HEK293 (cell line): ENCODE measurements at regions not wholly inside any gene's neighbourhood (a gene's known extent, or its start where the extent isn't known, plus 50 kb on each side); places are given as distances from the start of the nearest gene placed in this dataset.

Experiments
- CTCF ChIA-PET: fragments of 350-600 bp; formaldehyde crosslinking; extraction: SDS; loops from one replicate; lab custom pipeline; 2021; ENCODE audit warnings: antibody characterized with exemption; lab: Yijun Ruan, JAX
- POLR2A ChIA-PET: fragments of 300-600 bp; formaldehyde crosslinking; extraction: SDS; loops from one replicate; lab custom pipeline; 2020; ENCODE audit warnings: antibody characterized with exemption, inconsistent platforms; lab: Yijun Ruan, JAX
- H3K27ac ChIP-seq: fragments of 200-500 bp; sonication (Bioruptor generic); 2 replicates; pipeline ENCODE4 v1.5.1; 2014; ENCODE audit warnings: low read depth, low read length, control low read depth, inconsistent platforms; ENCODE audit errors: extremely low read depth
- H3K36me3 ChIP-seq, 2 experiments: fragments of 200-500 bp in 1 of 2; sonication (Bioruptor generic) in 1 of 2; 1 replicate in 1 of 2; 2 replicates in 1 of 2; pipeline ENCODE4 v1.5.1; 2014 to 2017; ENCODE audit warnings: inconsistent platforms in 2 of 2, low read length in 2 of 2; ENCODE audit not compliant: control insufficient read depth in 2 of 2, insufficient read depth in 1 of 2
- H3K4me1 ChIP-seq: fragments of 200-500 bp; sonication (Bioruptor generic); 2 replicates; pipeline ENCODE4 v1.5.1; 2014; ENCODE audit warnings: mild to moderate bottlenecking, low read length, inconsistent platforms; ENCODE audit not compliant: control insufficient read depth, insufficient read depth
- H3K4me3 ChIP-seq: 2 replicates; pipeline ENCODE4 v1.5.1; 2011; ENCODE audit warnings: low read depth, mild to moderate bottlenecking, control low read depth, low read length, moderate library complexity
- H3K9me3 ChIP-seq: fragments of 200-500 bp; sonication (Bioruptor generic); 2 replicates; pipeline ENCODE4 v1.5.1; 2014; ENCODE audit warnings: low read depth, low read length, inconsistent platforms; ENCODE audit not compliant: control insufficient read depth, insufficient read depth
- BCL11B ChIP-seq: fragments of 450-650 bp; formaldehyde crosslinking; IDR thresholded peaks from 2 replicates; pipeline ENCODE4 v1.5.1; 2016; ENCODE audit warnings: low read depth, missing biosample characterization, missing genetic modification characterization
- EGR2 ChIP-seq: fragments of 450-650 bp; formaldehyde crosslinking; IDR thresholded peaks from 2 replicates; pipeline ENCODE4 v1.5.1; 2016; ENCODE audit warnings: low read depth, missing biosample characterization, missing genetic modification characterization
- KLF7 ChIP-seq: fragments of 450-650 bp; formaldehyde crosslinking; IDR thresholded peaks from 2 replicates; pipeline ENCODE4 v1.5.1; 2016; ENCODE audit warnings: missing biosample characterization, missing genetic modification characterization, borderline replicate concordance
- KLF8 ChIP-seq: fragments of 450-650 bp; formaldehyde crosslinking; IDR thresholded peaks from 2 replicates; pipeline ENCODE4 v1.5.1; 2016; ENCODE audit warnings: missing biosample characterization, missing genetic modification characterization
- PRDM1 ChIP-seq: fragments of 450-650 bp; formaldehyde crosslinking; IDR thresholded peaks from 2 replicates; pipeline ENCODE4; 2016; ENCODE audit warnings: missing biosample characterization, missing genetic modification characterization
- SCRT2 ChIP-seq: fragments of 450-650 bp; formaldehyde crosslinking; IDR thresholded peaks from 2 replicates; pipeline ENCODE4 v1.5.1; 2016; ENCODE audit warnings: missing biosample characterization, missing genetic modification characterization
- SP7 ChIP-seq: fragments of 450-650 bp; formaldehyde crosslinking; IDR thresholded peaks from 2 replicates; pipeline ENCODE4 v1.5.1; 2016; ENCODE audit warnings: missing biosample characterization, missing genetic modification characterization
- ZFP69B ChIP-seq: fragments of 450-650 bp; formaldehyde crosslinking; IDR thresholded peaks from 2 replicates; pipeline ENCODE4 v1.5.1; 2016; ENCODE audit warnings: missing biosample characterization, missing genetic modification characterization
- ZNF132 ChIP-seq: fragments of 450-650 bp; formaldehyde crosslinking; IDR thresholded peaks from 2 replicates; pipeline ENCODE4 v1.5.1; 2017; ENCODE audit warnings: missing biosample characterization, missing genetic modification characterization, borderline replicate concordance
- ZNF138 ChIP-seq: fragments of 450-650 bp; formaldehyde crosslinking; IDR thresholded peaks from 2 replicates; pipeline ENCODE4 v1.5.1; 2016; ENCODE audit warnings: missing biosample characterization, missing genetic modification characterization, borderline replicate concordance
- ZNF155 ChIP-seq: fragments of 450-650 bp; formaldehyde crosslinking; IDR thresholded peaks from 2 replicates; pipeline ENCODE4 v1.5.1; 2016; ENCODE audit warnings: missing biosample characterization, missing genetic modification characterization
- ZNF24 ChIP-seq: fragments of 450-650 bp; formaldehyde crosslinking; IDR thresholded peaks from 2 replicates; pipeline ENCODE4 v1.5.1; 2016; ENCODE audit warnings: missing biosample characterization, missing genetic modification characterization
- ZNF350 ChIP-seq: fragments of 450-650 bp; formaldehyde crosslinking; IDR thresholded peaks from 2 replicates; pipeline ENCODE4 v1.5.0; 2017; ENCODE audit warnings: missing biosample characterization, mild to moderate bottlenecking, missing genetic modification characterization
- ZNF423 ChIP-seq: fragments of 450-650 bp; formaldehyde crosslinking; IDR thresholded peaks from 2 replicates; pipeline ENCODE4 v1.5.1; 2016; ENCODE audit warnings: missing biosample characterization, missing genetic modification characterization
- ZNF433 ChIP-seq: fragments of 450-650 bp; formaldehyde crosslinking; IDR thresholded peaks from 2 replicates; pipeline ENCODE4 v1.5.1; 2016; ENCODE audit warnings: missing biosample characterization, missing genetic modification characterization, low read depth
- ZNF558 ChIP-seq: fragments of 450-650 bp; formaldehyde crosslinking; IDR thresholded peaks from 2 replicates; pipeline ENCODE4 v1.5.1; 2016; ENCODE audit warnings: missing biosample characterization, missing genetic modification characterization
- ZNF623 ChIP-seq: fragments of 450-650 bp; formaldehyde crosslinking; IDR thresholded peaks from 2 replicates; pipeline ENCODE4 v1.5.1; 2016; ENCODE audit warnings: missing biosample characterization, missing genetic modification characterization
- ZNF76 ChIP-seq: fragments of 450-650 bp; formaldehyde crosslinking; IDR thresholded peaks from 2 replicates; pipeline ENCODE4; 2016; ENCODE audit warnings: low read depth, missing biosample characterization, missing genetic modification characterization, borderline replicate concordance
- TF ChIP-seq, protein P1 (sequence below): fragments of 450-650 bp; formaldehyde crosslinking; IDR thresholded peaks from 2 replicates; pipeline ENCODE4 v1.5.1; 2016; ENCODE audit warnings: missing biosample characterization, missing genetic modification characterization
- TF ChIP-seq, protein P2 (sequence below): fragments of 450-650 bp; formaldehyde crosslinking; IDR thresholded peaks from 2 replicates; pipeline ENCODE4 v1.5.1; 2016; ENCODE audit warnings: missing biosample characterization, missing genetic modification characterization
- TF ChIP-seq, protein P3 (sequence below): sonication (generic); formaldehyde crosslinking; IDR thresholded peaks from 2 replicates; pipeline ENCODE4 v1.8.1; 2022; ENCODE audit warnings: mild to moderate bottlenecking, moderate library complexity, missing genetic modification reagents
- TF ChIP-seq, protein P4 (sequence below): IDR thresholded peaks from 2 replicates; pipeline ENCODE4 v1.6.1; 2011; ENCODE audit warnings: mild to moderate bottlenecking, low read depth, low read length, borderline replicate concordance
- TF ChIP-seq, protein P5 (sequence below): fragments of 450-650 bp; formaldehyde crosslinking; conservative IDR thresholded peaks from 2 replicates; pipeline ENCODE4 v1.5.1; 2016; ENCODE audit warnings: low read depth, missing biosample characterization, missing genetic modification characterization

DNA sequence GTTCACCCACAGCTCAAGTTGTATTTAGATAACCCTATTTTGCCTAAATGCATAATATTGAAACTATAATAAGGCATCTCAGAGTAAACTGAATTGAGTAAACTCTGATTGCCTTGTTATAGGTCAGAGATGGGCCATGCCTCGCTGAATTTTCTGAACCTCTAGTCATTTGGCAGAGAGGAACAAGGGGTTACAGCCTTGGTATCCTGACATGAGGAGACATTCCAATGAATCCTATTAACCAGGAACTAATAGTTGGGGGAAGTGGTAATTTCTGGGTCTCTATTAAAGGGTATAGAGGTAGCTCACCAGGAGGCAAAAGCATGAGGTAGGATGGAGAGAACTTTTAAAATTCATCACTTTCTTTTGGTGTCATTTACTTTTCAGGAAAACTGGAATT, 227.4 kb upstream of the CHST9 start (continued):
- TF ChIP-seq BCL11B: no peak
- TF ChIP-seq SCRT2 (tag by site-specific recombination): no peak
- no peak for TF ChIP-seq ZNF623 (tag by site-specific recombination)

DNA sequence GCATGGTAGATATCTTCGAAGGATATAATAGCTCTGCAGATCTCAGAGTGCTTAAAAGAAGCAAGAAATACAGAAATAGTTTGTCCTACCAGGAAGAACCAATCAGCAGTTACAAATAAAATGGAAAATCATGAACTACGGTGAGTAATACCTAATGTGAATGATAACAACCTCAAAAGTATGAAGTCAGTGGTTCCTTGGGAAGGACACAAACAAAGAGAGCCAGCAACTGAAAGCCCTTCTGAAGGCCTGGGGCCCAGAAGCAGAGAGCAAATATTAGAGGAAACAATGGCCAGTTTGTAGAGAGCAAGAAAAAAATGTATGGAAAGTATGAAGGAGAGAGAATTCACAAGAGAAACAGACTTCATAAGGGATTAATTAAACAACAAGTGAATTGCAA, 226.8 kb upstream of the CHST9 start:
- no peaks in the 10 kb centered on the region for H3K4me1 ChIP-seq
- CTCF ChIA-PET: interaction anchor here (0.6 kb wide), 1 partner anchor 196 kb away, joined by 3 read pairs; no protein-coding TSS in a partner anchor

More for the DNA sequence above, 226.8 kb upstream of the CHST9 start:
- no peak overlapping the region for H3K4me3 ChIP-seq
- no peaks in the 10 kb centered on the region for H3K36me3 ChIP-seq
- H3K27ac ChIP-seq: no peak overlapping the region
- POLR2A ChIA-PET: no interaction called here
- TF ChIP-seq, protein P1, sequence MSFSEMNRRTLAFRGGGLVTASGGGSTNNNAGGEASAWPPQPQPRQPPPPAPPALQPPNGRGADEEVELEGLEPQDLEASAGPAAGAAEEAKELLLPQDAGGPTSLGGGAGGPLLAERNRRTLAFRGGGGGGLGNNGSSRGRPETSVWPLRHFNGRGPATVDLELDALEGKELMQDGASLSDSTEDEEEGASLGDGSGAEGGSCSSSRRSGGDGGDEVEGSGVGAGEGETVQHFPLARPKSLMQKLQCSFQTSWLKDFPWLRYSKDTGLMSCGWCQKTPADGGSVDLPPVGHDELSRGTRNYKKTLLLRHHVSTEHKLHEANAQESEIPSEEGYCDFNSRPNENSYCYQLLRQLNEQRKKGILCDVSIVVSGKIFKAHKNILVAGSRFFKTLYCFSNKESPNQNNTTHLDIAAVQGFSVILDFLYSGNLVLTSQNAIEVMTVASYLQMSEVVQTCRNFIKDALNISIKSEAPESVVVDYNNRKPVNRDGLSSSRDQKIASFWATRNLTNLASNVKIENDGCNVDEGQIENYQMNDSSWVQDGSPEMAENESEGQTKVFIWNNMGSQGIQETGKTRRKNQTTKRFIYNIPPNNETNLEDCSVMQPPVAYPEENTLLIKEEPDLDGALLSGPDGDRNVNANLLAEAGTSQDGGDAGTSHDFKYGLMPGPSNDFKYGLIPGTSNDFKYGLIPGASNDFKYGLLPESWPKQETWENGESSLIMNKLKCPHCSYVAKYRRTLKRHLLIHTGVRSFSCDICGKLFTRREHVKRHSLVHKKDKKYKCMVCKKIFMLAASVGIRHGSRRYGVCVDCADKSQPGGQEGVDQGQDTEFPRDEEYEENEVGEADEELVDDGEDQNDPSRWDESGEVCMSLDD: no peak
- TF ChIP-seq SP7 (tag by site-specific recombination) (no peak), ZNF350 (no peak), EGR2 (tag by site-specific recombination) (no peak), ZNF155 (tag by site-specific recombination) (no peak), ZNF132 (tag by site-specific recombination) (no peak), ZNF423 (no peak), ZNF433 (no peak), KLF7 (no peak), ZFP69B (tag by site-specific recombination) (no peak), ZNF76 (no peak), ZNF558 (no peak), ZNF138 (no peak), PRDM1 (no peak), KLF8 (tag by site-specific recombination) (no peak), ZNF24 (tag by site-specific recombination) (no peak)
- TF ChIP-seq, protein P2, sequence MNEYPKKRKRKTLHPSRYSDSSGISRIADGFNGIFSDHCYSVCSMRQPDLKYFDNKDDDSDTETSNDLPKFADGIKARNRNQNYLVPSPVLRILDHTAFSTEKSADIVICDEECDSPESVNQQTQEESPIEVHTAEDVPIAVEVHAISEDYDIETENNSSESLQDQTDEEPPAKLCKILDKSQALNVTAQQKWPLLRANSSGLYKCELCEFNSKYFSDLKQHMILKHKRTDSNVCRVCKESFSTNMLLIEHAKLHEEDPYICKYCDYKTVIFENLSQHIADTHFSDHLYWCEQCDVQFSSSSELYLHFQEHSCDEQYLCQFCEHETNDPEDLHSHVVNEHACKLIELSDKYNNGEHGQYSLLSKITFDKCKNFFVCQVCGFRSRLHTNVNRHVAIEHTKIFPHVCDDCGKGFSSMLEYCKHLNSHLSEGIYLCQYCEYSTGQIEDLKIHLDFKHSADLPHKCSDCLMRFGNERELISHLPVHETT (tag by site-specific recombination): no peak
- TF ChIP-seq, protein P3, sequence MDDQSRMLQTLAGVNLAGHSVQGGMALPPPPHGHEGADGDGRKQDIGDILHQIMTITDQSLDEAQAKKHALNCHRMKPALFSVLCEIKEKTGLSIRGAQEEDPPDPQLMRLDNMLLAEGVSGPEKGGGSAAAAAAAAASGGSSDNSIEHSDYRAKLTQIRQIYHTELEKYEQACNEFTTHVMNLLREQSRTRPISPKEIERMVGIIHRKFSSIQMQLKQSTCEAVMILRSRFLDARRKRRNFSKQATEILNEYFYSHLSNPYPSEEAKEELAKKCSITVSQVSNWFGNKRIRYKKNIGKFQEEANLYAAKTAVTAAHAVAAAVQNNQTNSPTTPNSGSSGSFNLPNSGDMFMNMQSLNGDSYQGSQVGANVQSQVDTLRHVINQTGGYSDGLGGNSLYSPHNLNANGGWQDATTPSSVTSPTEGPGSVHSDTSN: no peak
- TF ChIP-seq, protein P4, sequence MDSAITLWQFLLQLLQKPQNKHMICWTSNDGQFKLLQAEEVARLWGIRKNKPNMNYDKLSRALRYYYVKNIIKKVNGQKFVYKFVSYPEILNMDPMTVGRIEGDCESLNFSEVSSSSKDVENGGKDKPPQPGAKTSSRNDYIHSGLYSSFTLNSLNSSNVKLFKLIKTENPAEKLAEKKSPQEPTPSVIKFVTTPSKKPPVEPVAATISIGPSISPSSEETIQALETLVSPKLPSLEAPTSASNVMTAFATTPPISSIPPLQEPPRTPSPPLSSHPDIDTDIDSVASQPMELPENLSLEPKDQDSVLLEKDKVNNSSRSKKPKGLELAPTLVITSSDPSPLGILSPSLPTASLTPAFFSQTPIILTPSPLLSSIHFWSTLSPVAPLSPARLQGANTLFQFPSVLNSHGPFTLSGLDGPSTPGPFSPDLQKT: no peak
- TF ChIP-seq, protein P5, sequence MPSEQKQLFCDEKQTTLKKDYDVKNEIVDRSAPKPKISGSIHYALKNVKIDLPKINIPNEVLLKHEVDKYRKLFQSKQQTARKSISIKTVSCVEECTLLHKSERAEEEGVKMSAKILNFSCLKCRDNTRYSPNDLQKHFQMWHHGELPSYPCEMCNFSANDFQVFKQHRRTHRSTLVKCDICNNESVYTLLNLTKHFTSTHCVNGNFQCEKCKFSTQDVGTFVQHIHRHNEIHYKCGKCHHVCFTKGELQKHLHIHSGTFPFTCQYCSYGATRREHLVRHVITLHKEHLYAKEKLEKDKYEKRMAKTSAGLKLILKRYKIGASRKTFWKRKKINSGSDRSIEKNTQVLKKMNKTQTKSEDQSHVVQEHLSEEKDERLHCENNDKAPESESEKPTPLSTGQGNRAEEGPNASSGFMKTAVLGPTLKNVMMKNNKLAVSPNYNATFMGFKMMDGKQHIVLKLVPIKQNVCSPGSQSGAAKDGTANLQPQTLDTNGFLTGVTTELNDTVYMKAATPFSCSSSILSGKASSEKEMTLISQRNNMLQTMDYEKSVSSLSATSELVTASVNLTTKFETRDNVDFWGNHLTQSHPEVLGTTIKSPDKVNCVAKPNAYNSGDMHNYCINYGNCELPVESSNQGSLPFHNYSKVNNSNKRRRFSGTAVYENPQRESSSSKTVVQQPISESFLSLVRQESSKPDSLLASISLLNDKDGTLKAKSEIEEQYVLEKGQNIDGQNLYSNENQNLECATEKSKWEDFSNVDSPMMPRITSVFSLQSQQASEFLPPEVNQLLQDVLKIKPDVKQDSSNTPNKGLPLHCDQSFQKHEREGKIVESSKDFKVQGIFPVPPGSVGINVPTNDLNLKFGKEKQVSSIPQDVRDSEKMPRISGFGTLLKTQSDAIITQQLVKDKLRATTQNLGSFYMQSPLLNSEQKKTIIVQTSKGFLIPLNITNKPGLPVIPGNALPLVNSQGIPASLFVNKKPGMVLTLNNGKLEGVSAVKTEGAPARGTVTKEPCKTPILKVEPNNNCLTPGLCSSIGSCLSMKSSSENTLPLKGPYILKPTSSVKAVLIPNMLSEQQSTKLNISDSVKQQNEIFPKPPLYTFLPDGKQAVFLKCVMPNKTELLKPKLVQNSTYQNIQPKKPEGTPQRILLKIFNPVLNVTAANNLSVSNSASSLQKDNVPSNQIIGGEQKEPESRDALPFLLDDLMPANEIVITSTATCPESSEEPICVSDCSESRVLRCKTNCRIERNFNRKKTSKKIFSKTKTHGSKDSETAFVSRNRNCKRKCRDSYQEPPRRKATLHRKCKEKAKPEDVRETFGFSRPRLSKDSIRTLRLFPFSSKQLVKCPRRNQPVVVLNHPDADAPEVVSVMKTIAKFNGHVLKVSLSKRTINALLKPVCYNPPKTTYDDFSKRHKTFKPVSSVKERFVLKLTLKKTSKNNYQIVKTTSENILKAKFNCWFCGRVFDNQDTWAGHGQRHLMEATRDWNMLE: no peak
- no peaks in the 10 kb centered on the region for H3K9me3 ChIP-seq
